GM19240 (cell line): ENCODE measurements at regions not wholly inside any gene's neighbourhood (a gene's known extent, or its start where the extent isn't known, plus 50 kb on each side); places are given as distances from the start of the nearest gene placed in this dataset.
"Not testable (repeated sequence)": the region's sequence is repeated elsewhere in the genome, so short reads cannot be mapped to it uniquely, and the experiment has no call there.

ENCODE experiments used
- DNase-seq: peaks from one replicate; pipeline ENCODE4 v3.0.0; 2011; ENCODE audit warnings: low spot score; ENCODE audit not compliant: insufficient read length

- not testable (repeated sequence) for DNase-seq
These were observed 218.0 kb upstream of the C1QTNF3 start for GRCh38 chr5:34261020-34261419.

DNA sequence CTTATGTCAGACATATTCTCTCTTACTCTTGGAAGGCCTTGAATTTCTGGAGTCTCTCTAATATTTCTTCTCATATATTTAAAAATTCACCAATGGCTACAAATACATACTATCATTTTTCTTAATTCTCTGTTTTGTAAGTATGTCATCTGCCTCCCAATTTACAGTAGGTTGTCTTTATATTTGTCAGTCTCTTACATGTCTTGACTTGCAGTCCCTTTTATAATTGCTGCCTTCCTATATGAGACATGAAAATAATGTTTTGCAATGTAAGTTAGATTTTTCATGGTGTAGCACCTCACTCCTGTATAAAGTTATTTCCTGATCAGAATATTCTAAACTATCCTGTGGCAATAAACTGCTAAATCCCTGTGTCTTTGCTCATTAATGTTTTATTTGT is 223.1 kb upstream of the C1QTNF3 start:
- not testable (repeated sequence) for DNase-seq

DNA sequence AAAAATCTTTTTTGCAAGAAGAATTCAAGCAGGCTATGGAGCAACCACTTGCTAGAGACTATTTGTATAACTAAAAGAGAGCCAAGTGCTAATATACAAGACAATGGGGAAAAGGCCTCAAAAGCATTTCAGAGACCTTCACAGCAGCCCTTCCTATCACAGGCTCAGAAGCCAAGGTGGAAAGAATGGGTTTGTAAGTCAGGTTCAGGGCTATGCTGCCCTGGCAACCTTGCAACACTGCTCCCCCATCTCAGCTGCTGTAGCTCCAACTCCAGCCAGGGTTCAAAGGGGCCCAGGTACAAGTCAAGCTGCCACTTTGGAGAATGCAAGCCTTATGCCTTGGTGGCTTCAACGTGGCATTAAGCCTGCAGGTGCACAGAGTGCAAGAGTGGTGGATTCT is 253.7 kb upstream of the C1QTNF3 start:
- DNase-seq, result not testable (repeated sequence)

DNA sequence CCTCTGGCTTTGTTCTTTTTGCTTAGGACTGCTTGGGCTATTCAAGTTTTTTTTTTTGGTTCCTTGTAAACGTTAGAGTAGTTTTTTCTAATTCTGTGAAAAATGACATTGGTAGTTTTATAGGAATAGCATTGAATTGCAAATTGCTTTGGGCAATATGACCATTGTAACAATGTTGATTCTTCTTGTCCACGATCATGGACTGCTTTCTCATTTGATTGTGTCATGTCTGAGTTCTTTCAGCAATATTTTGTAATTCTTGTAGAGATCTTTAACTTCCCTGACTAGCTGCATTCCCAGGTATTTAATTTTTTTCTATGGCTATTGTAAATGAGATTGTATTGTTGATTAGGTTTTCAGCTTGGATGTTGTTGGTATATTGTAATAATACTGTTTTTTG is 286.2 kb upstream of the C1QTNF3 start:
- DNase-seq, result not testable (repeated sequence)

DNA sequence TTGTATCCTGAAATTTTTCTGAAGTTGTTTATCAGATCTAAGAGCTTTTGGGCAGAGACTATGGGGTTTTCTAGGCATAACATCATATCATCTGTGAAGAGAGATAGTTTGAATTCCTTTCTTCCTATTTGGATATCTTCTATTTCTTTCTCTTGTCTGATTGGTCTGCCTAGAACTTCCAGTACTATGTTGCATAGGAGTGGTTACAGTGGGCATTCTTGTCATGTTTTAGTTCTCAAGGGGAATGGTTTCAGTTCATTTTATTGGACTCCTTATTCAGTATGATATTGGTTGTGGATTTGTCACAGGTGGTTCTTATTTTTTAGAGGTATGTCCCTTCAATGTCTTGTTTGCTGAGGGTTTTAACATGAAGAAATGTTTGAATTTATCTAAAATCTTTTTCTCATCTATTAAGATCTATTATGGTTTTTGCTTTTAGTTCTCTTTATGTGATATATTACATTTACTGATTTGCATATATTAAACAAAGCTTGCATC is 286.6 kb upstream of the C1QTNF3 start:
- DNase-seq, result not testable (repeated sequence)

GRCh38 chr5:34331928-34332454 is 289.0 kb upstream of the C1QTNF3 start:
- DNase-seq, result not testable (repeated sequence)

DNA sequence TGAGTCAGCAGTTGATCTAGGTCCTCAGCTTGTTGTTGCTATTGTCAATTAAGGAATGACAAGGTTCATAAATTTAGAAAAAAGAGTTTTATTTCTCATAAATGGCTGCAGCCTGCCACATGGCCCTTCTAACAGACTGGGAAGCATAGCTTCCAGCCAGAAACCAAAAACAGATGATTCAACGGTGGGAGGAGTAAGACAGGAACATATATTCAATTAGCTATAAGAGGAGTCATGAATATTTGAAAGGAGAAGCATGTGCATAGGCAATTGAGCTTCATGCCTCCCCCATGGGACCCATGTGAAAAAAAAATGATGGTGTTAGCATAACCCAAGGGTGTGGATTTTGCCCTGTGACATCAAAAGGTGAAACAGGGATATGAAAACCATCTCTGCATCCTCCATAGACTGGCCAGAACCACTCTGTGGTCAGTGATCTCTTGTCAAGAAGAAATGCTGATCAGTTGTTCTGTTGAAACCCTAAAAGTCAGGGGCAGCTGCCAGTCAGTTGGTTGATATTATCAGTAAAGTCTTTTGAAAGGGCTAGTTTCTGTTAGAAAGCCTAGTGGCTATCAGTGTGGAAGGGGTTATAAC is 296.5 kb upstream of the C1QTNF3 start:
- not testable (repeated sequence) for DNase-seq

GRCh38 chr5:34354440-34354839 is 301.7 kb upstream of the RAI14 start:
- DNase-seq, result not testable (repeated sequence)

GRCh38 chr5:34371417-34371816 is 284.7 kb upstream of the RAI14 start:
- not testable (repeated sequence) for DNase-seq

- not testable (repeated sequence) for DNase-seq
These were observed 284.3 kb upstream of the RAI14 start for GRCh38 chr5:34371817-34372216.

DNA sequence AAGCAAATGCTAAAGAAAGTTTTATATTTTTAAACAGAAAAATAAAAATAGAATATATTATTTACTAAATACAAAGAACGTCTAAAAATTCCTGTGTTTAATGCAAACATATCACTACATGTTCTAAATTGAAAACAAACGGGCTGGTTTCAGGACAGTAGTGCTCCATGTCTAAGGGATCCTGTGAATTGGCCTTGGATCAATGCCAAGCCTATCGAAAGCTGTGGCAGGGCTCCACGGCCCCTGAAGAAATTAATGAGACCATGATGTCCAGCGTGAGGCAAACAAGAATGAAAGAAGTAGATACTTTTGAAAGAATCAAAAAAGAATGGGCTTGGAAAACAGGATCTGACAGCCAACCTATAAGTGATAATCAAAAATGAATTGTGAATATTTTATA is 283.4 kb upstream of the RAI14 start:
- not testable (repeated sequence) for DNase-seq

DNA sequence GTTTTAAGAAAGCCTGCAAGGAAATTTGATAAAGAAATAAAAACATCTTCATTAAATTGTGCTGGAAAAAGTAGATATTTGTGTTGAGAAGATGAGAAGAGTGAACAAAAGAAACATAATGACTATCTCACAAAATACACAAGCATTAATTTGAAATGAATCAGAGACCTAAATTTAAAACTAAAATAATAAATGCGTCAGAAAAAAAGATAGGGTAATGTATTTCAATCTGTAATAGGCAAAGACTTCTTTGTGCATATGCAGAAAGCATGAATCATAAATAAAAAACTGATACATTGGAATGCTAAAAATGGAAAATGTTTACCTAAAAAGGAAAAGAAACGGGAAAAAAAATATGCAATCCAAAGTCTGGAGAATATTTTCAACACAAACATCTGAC is 278.5 kb upstream of the RAI14 start:
- DNase-seq, result not testable (repeated sequence)

- not testable (repeated sequence) for DNase-seq
These were observed 277.6 kb upstream of the RAI14 start for GRCh38 chr5:34378498-34378897.

GRCh38 chr5:34388754-34389153 is 267.4 kb upstream of the RAI14 start:
- not testable (repeated sequence) for DNase-seq

DNA sequence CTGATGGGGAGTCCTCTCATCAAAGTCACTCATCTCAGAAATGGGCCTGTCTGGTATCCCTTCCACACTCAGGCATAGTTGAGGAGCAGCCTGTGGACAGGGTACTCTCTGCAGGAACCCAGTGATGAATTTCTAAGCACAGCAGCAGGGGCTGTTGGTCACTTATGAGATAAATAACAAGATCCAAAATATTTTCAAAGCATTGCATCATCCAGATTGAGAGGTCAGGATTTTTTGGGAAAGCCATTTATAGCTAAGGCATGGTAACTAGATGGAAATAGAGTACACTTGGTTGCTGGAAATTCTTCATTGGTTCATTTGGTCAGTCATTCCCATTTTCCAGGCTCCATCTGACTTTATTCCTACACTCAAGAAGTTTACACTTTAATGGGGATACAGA is 246.8 kb upstream of the RAI14 start:
- DNase-seq, result no peak

GRCh38 chr5:34410411-34411139 is 245.6 kb upstream of the RAI14 start:
- DNase-seq, result no peak

GRCh38 chr5:34411470-34412346 is 244.4 kb upstream of the RAI14 start:
- DNase-seq, result no peak

DNA sequence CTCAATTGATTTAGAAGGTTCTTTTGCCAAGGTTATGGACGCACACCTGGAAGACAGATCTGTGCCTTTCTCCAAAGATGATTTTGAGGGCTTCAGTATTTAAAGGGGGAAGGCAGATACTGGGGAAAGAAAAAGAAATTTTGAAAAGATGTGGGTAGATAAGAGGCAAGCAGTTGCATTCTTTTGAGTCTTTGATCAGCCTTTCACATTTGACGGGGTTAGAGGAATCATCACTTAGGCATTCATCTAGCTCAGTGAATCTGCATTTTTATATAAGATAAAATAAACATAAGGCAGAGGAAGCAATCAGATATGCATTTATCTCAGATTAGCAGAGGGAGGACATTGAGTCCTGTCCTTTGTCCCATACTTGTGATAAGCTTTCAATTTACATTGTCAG is 243.4 kb upstream of the RAI14 start:
- DNase-seq, result no peak

DNA sequence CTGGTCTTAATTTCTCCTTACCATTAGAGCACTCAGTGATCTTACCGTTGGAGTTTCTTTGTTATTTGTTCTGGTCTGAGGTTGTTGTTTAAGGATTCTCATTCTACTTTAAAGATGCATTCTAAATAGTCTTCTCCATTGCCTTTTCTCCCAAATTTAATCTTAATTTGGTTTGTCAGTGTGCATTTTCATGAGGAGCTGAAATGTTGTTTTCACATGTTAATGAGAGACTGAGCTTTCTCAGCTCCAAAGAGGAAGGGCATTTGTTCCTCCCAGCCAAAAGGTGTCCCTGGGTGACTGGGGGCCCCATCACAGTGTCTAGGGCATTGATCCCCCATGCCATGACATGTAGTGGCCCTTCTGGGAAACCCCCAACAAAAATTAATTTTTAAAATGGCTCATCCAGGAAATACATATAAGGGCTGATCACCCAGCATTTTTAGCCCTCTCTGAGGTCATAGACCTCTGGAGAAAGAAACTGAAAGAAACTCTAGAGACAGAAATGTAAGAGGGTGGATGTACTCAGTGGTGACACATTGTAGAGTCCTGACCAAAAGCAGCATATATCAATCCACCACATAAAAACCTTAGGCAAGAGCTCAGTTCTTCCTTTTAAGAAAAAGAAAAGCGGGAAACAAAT is 240.4 kb upstream of the RAI14 start:
- peak; percentile 12 for DNase-seq

DNA sequence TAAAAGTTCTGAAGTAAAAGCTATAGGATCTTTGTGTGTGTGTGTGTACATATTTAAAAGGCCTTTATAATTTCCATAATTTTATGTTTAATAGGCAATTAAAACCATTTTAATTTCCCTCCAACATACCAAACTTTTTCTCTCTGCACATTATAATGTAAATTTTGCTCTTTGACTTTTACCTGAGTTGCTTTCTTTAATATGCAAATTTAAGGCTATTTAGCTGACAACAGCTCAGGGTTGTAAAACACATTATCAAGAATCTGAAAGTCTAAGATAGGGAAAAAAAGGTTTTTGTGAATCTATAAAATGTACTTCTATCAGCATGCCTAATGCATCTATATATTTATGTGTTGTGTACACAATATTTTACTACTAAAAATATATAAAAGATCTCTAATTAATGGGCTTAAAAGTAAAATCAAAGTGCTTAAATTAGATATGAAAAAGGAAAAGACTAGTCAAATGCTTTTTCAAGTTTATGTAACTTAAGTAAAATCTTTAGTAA is 239.6 kb upstream of the RAI14 start:
- no peak for DNase-seq

- DNase-seq, result not testable (repeated sequence)
These were observed 235.9 kb upstream of the RAI14 start for GRCh38 chr5:34420191-34420590.
